Nephron (organoid): ENCODE measurements at regions not wholly inside any gene's neighbourhood (a gene's known extent, or its start where the extent isn't known, plus 50 kb on each side); places are given as distances from the start of the nearest gene placed in this dataset.

Experiments
- H3K27ac Mint-ChIP-seq, 3 experiments: 2 replicates each; pipeline ENCODE4 v1.8.0; 2020; ENCODE audit warnings: mixed read lengths in 3 of 3, mild to moderate bottlenecking in 2 of 3, moderate library complexity in 1 of 3
- H3K27me3 Mint-ChIP-seq: 2 replicates; pipeline ENCODE4 v1.8.0; 2021; ENCODE audit warnings: low read depth, mild to moderate bottlenecking, moderate library complexity, mixed read lengths
- H3K36me3 Mint-ChIP-seq: 2 replicates; pipeline ENCODE4 v1.8.0; 2020; ENCODE audit warnings: low read depth, mixed read lengths
- H3K4me1 Mint-ChIP-seq: 2 replicates; pipeline ENCODE4 v1.8.0; 2020; ENCODE audit warnings: mixed read lengths
- H3K4me3 Mint-ChIP-seq, 3 experiments: 2 replicates each; pipeline ENCODE4 v1.8.0; 2020; ENCODE audit warnings: mild to moderate bottlenecking in 3 of 3, mixed read lengths in 3 of 3, moderate library complexity in 2 of 3
- H3K9me3 Mint-ChIP-seq: 2 replicates; pipeline ENCODE4 v1.8.0; 2020; ENCODE audit warnings: mixed read lengths
- TF ChIP-seq, protein P1 (sequence below), 3 experiments: fragments of 200-600 bp; sonication (generic); IDR thresholded peaks; one replicate each; pipeline ENCODE4 v1.5.0; 2021; ENCODE audit warnings: antibody characterized with exemption in 3 of 3; ENCODE audit not compliant: unreplicated experiment in 3 of 3

DNA sequence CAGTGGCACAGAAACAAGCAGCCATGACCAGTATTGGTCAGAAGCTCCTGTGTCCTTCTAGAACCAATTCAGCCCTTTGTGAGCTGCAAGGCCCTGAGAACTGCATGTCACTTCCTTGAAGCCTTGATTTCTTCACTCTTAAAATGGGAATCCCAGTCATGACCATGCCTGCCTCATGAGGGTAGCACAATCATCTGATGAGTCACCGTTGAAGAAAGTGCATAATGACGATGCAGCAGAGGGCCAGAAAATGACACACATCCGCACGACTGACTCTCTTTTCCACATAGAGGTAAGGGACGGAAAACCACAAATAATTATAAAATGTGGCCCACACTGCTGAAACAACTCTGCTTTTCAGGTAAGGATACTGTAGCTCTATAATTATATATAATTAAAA is 777.4 kb downstream of the BCL11B start:
- Mint-ChIP-seq H3K4me1 (peaks cover 5% of the 10 kb centered on the region), H3K27ac (no peak overlapping the region), H3K27me3 (no peaks in the 10 kb centered on the region), H3K9me3 (no peaks in the 10 kb centered on the region), H3K36me3 (no peaks in the 10 kb centered on the region), H3K4me3 (no peak overlapping the region)
- TF ChIP-seq, protein P1, sequence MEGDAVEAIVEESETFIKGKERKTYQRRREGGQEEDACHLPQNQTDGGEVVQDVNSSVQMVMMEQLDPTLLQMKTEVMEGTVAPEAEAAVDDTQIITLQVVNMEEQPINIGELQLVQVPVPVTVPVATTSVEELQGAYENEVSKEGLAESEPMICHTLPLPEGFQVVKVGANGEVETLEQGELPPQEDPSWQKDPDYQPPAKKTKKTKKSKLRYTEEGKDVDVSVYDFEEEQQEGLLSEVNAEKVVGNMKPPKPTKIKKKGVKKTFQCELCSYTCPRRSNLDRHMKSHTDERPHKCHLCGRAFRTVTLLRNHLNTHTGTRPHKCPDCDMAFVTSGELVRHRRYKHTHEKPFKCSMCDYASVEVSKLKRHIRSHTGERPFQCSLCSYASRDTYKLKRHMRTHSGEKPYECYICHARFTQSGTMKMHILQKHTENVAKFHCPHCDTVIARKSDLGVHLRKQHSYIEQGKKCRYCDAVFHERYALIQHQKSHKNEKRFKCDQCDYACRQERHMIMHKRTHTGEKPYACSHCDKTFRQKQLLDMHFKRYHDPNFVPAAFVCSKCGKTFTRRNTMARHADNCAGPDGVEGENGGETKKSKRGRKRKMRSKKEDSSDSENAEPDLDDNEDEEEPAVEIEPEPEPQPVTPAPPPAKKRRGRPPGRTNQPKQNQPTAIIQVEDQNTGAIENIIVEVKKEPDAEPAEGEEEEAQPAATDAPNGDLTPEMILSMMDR (IDR thresholded peaks at IDR 0.05; ENCODE audit: unreplicated experiment in 3 of 3) = no peak

DNA sequence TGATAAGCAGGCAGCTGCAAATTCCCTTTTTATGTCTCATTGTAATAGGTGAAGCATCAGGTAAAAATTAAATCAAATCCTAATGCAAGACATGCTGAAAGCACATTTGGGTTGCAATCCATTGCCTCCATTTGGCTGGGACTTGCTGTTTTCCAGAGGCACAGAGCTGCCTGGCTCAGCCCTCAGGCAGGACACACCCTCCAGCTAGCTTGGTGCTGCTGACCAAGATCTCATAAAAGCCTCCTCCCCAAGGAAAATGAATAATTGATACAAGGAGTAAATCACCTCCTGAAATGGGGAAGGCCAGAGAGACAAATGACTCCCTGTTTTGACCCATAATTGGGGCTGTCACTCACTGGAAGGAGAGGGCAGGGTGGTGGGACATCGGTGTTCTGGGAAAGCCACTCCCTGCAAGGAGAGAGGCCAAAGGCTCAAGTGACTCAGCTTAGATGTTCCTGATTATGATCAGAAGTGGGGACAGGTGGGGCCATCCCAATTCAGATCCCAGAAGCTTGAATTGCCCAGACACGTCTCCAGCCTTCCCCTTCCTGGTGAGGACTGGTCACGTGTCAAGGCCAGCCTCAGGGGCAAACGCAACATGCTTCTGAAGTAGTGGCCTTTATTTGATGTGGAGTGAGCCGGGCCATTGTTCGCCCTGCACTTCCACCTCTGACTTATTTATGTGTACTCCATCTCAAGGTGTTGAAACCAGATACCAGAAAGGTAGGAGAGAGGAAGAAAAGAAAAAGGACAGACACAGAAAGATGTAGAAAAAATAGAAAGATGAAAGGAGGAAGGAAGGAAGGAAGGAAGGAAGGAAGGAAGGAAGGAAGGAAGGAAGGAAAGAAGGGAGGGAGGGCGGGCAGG is 773.7 kb downstream of the BCL11B start:
- Mint-ChIP-seq H3K27ac (no peak overlapping the region), H3K27me3 (no peaks in the 10 kb centered on the region), H3K4me1 (no peaks in the 10 kb centered on the region), H3K36me3 (no peaks in the 10 kb centered on the region), H3K9me3 (no peaks in the 10 kb centered on the region), H3K4me3 (no peak overlapping the region)
- TF ChIP-seq, protein P1 (IDR thresholded peaks at IDR 0.05; ENCODE audit: unreplicated experiment in 3 of 3) = no peak

GRCh38 chr14:98501335-98501734 is 770.7 kb downstream of the BCL11B start:
- Mint-ChIP-seq H3K9me3 (no peaks in the 10 kb centered on the region), H3K36me3 (no peaks in the 10 kb centered on the region), H3K4me3 (no peak overlapping the region), H3K27me3 (no peaks in the 10 kb centered on the region), H3K27ac (no peak overlapping the region), H3K4me1 (no peaks in the 10 kb centered on the region)
- TF ChIP-seq, protein P1 (IDR thresholded peaks at IDR 0.05; ENCODE audit: unreplicated experiment in 3 of 3) = no peak

DNA sequence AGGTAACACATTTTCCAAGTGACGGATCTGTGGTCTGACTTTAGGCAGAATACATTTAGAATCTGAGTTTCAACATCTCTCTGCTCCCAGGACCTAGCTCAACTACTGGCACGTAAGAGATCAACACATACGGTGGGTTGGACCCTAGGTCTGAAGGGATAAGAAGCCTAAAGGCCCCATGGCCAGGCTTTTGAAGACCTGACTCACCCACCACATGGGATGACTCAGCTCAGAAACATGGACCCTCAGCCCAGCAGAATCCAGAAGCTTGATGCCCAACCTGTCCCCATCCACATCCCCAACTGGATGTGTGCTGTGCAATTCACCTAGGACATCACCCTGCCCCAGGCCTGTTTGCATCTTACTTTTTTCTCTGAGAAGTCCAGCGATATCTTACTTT is 770.2 kb downstream of the BCL11B start:
- no peaks in the 10 kb centered on the region for H3K9me3 Mint-ChIP-seq
- H3K27me3 Mint-ChIP-seq = no peaks in the 10 kb centered on the region
- H3K36me3 Mint-ChIP-seq = no peaks in the 10 kb centered on the region
- H3K4me1 Mint-ChIP-seq = no peaks in the 10 kb centered on the region
- TF ChIP-seq, protein P1 (IDR thresholded peaks at IDR 0.05; ENCODE audit: unreplicated experiment in 3 of 3) = no peak
- no peak overlapping the region for H3K27ac Mint-ChIP-seq
- H3K4me3 Mint-ChIP-seq = no peak overlapping the region

DNA sequence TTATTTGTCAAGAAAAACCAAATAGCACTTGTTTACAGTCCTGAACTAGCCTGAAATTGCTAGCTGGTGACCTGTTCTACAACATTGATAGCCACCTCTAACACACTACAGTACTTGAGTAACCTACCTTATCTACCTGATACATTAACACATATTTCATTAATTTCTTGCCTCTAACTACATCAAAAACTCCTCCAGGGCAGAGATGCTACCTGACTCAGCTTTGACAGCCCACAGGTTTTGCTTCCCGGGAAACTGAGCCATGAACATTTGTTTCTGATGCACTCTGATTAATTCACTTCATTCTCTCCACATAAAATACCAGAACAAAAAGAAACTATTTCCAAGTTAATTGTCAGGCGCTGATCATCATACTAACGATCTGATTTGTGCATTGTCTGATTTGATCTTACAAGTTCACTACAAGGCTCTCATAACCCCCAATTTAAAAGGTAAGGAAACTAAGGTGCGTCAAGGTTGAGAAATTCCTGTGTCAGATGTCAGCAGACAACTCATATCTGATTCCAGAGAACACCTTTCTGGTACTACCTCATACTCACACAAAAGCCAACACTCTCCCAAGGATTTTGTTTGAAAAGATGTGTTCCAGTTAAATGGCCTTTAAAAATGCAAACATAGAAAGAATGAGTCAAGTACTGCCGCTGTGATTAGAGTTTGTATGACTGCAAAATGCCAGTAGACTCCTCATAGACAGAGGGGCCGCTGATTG is 768.7 kb downstream of the BCL11B start:
- no peaks in the 10 kb centered on the region for H3K36me3 Mint-ChIP-seq
- H3K9me3 Mint-ChIP-seq = peaks cover 3% of the 10 kb centered on the region
- no peaks in the 10 kb centered on the region for H3K4me1 Mint-ChIP-seq
- TF ChIP-seq, protein P1 (IDR thresholded peaks at IDR 0.05; ENCODE audit: unreplicated experiment in 3 of 3) = no peak
- H3K27me3 Mint-ChIP-seq = peaks cover 3% of the 10 kb centered on the region
- H3K4me3 Mint-ChIP-seq = no peak overlapping the region
- no peak overlapping the region for H3K27ac Mint-ChIP-seq
